Mesendoderm (in vitro differentiated cells): ENCODE measurements at regions not wholly inside any gene's neighbourhood (a gene's known extent, or its start where the extent isn't known, plus 50 kb on each side); places are given as distances from the start of the nearest gene placed in this dataset.

Experiments used
- DNase-seq: peaks from one replicate; pipeline ENCODE4 v3.0.0; 2013
- H2AK5ac ChIP-seq: 2 replicates; pipeline ENCODE4 v1.6.1; 2013; ENCODE audit warnings: low read length, inconsistent platforms
- H2BK120ac ChIP-seq: 2 replicates; pipeline ENCODE4 v1.6.1; 2013; ENCODE audit warnings: low read depth, mild to moderate bottlenecking, low read length, moderate library complexity, mixed read lengths
- H2BK15ac ChIP-seq: replicated peaks from 2 replicates; pipeline ENCODE4 v1.6.1; 2013; ENCODE audit warnings: low read depth, mild to moderate bottlenecking, moderate library complexity
- H2BK5ac ChIP-seq: 2 replicates; pipeline ENCODE4 v1.6.1; 2013; ENCODE audit warnings: low read length, inconsistent platforms
- H3K18ac ChIP-seq: 2 replicates; pipeline ENCODE4 v1.6.1; 2013; ENCODE audit warnings: mild to moderate bottlenecking, low read length, mixed read lengths
- H3K23ac ChIP-seq: one replicate; pipeline ENCODE4 v1.6.1; 2013; ENCODE audit warnings: low read length
- H3K27ac ChIP-seq: 2 replicates; pipeline ENCODE4 v1.5.1; 2013; ENCODE audit warnings: low read depth, mild to moderate bottlenecking, inconsistent platforms, low read length, moderate library complexity
- H3K27me3 ChIP-seq: 2 replicates; pipeline ENCODE4 v1.6.1; 2013; ENCODE audit warnings: low read length, control low read depth, mild to moderate bottlenecking, inconsistent platforms; ENCODE audit not compliant: insufficient read depth, poor library complexity
- H3K36me3 ChIP-seq: 2 replicates; pipeline ENCODE4 v1.6.1; 2013; ENCODE audit warnings: low read length, inconsistent platforms; ENCODE audit not compliant: control insufficient read depth, insufficient read depth
- H3K4ac ChIP-seq: one replicate; pipeline ENCODE4 v1.6.1; 2013; ENCODE audit warnings: low read depth, mild to moderate bottlenecking, low read length, moderate library complexity
- H3K4me1 ChIP-seq: 2 replicates; pipeline ENCODE4 v1.6.1; 2013; ENCODE audit warnings: low read depth, low read length, inconsistent platforms; ENCODE audit not compliant: control insufficient read depth
- H3K4me2 ChIP-seq: 2 replicates; pipeline ENCODE4 v1.6.1; 2013; ENCODE audit warnings: low read length
- H3K4me3 ChIP-seq: 2 replicates; pipeline ENCODE4 v1.5.1; 2013; ENCODE audit warnings: mild to moderate bottlenecking, low read length
- H3K56ac ChIP-seq: one replicate; pipeline ENCODE4 v1.6.1; 2013; ENCODE audit warnings: low read length
- H3K79me1 ChIP-seq: 2 replicates; pipeline ENCODE4 v1.6.1; 2013; ENCODE audit warnings: low read length, inconsistent platforms
- H3K79me2 ChIP-seq: 2 replicates; pipeline ENCODE4 v1.6.1; 2013; ENCODE audit warnings: mild to moderate bottlenecking, low read length; ENCODE audit not compliant: control insufficient read depth, insufficient read depth
- H3K9ac ChIP-seq: 2 replicates; pipeline ENCODE4 v1.6.1; 2013; ENCODE audit warnings: low read length, inconsistent platforms
- H4K5ac ChIP-seq: one replicate; pipeline ENCODE4 v1.6.1; 2013; ENCODE audit warnings: low read length
- H4K8ac ChIP-seq: one replicate; pipeline ENCODE4 v1.6.1; 2013; ENCODE audit warnings: low read depth, mild to moderate bottlenecking, control low read depth, low read length, moderate library complexity
- WGBS: extraction: QIAGEN DNeasy Blood & Tissue Kit; methylation state at CpG from one replicate; pipeline ENCODE4 v1.1.7; 2013; ENCODE audit warnings: low lambda C conversion rate, missing lambda C conversion rate; ENCODE audit not compliant: insufficient coverage; ENCODE audit errors: extremely low coverage; 5-methylcytosine and 5-hydroxymethylcytosine counted together

DNA sequence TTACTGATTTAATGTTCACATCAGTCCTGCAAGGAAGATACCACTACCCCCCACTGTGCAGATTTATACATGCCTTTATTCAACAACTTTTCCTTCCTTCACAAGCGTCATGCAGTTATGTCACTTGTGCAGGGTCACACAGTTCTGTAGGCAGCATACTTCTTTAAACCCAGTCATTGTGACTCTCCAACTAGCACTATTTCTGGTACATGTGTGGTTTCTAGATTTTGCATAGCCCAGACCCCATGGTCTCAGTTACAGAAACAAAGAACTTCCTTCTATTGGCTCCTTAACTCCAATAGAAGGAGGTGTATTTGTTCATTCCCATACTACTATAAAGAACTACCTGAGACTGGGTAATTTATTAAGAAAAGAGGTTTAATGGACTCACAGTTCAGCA is 333.1 kb downstream of the ZNF516 start:
- no peak overlapping the region for H2BK120ac ChIP-seq
- no peak overlapping the region for H3K18ac ChIP-seq
- H3K4ac ChIP-seq: no peak overlapping the region
- H3K79me2 ChIP-seq: no peaks in the 10 kb centered on the region
- no peak overlapping the region for H2BK5ac ChIP-seq
- no peak overlapping the region for H3K4me3 ChIP-seq
- H3K27me3 ChIP-seq: no peaks in the 10 kb centered on the region
- H4K5ac ChIP-seq: no peak overlapping the region
- no peaks in the 10 kb centered on the region for H3K36me3 ChIP-seq
- no CpG with 5 or more reads among the region's 1 CpG for WGBS
- no peak overlapping the region for H2AK5ac ChIP-seq
- H3K27ac ChIP-seq: no peak overlapping the region
- no peaks in the 10 kb centered on the region for H3K79me1 ChIP-seq
- H3K9ac ChIP-seq: no peak overlapping the region
- no peaks in the 10 kb centered on the region for H3K4me1 ChIP-seq
- no peak for DNase-seq
- H3K23ac ChIP-seq: no peak overlapping the region
- no peak overlapping the region for H3K4me2 ChIP-seq
- no peak overlapping the region for H3K56ac ChIP-seq
- H2BK15ac ChIP-seq: no peak overlapping the region
- no peak overlapping the region for H4K8ac ChIP-seq

DNA sequence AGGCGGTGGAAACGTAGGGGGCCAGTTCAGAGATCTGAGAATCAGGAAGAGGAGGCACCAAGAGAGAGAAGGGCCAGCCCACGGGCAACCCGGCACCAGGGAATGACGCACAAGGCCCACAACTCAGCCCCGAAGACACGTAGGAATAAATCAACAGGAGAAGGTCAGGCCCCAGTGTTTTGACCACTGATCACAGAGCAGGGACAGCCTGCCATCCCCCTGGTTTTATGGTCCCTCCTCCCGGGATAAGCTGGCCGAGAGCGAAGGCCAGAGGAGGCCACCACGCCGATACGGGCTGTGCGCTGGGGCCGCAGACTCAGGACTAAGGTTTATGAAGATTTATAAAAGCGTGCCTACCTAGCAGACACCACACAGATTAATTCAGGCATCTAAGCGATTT is 341.4 kb downstream of the ZNF516 start:
- no peaks in the 10 kb centered on the region for H3K4me1 ChIP-seq
- H3K27ac ChIP-seq: no peak overlapping the region
- H3K56ac ChIP-seq: no peak overlapping the region
- H2BK15ac ChIP-seq: no peak overlapping the region
- H3K4me3 ChIP-seq: no peak overlapping the region
- H3K4ac ChIP-seq: no peak overlapping the region
- no CpG with 5 or more reads among the region's 17 CpGs for WGBS
- no peak overlapping the region for H3K9ac ChIP-seq
- H2AK5ac ChIP-seq: no peak overlapping the region
- no peak overlapping the region for H4K5ac ChIP-seq
- no peak overlapping the region for H2BK5ac ChIP-seq
- DNase-seq: no peak
- H3K27me3 ChIP-seq: no peaks in the 10 kb centered on the region
- no peaks in the 10 kb centered on the region for H3K36me3 ChIP-seq
- no peak overlapping the region for H4K8ac ChIP-seq
- no peak overlapping the region for H3K18ac ChIP-seq
- no peak overlapping the region for H3K23ac ChIP-seq
- H2BK120ac ChIP-seq: no peak overlapping the region
- H3K79me1 ChIP-seq: no peaks in the 10 kb centered on the region
- H3K79me2 ChIP-seq: no peaks in the 10 kb centered on the region
- H3K4me2 ChIP-seq: no peak overlapping the region

DNA sequence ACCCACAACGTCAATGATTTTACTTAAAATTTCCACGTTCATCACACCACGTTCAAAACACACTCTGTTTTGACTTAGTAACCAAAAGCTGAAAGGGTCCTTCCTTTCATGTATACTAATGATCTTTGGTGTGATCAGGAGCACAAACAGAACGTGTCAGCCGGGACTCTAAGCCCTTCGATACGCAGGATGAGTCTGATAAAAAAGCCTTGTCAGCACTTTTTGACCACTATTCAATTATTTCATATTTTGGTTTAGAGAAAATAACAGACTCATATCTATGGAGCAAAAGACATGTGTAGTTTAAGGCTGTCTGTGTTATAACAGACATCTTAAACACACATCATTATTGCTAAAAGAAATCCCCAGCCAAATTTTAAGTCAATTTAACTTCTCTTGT is 345.3 kb downstream of the ZNF516 start:
- Histone ChIP-seq H3K27ac (no peak overlapping the region), H3K9ac (no peak overlapping the region), H3K18ac (no peak overlapping the region), H2BK120ac (no peak overlapping the region), H3K4me3 (no peak overlapping the region), H3K23ac (no peak overlapping the region), H3K56ac (no peak overlapping the region), H3K4me2 (no peak overlapping the region), H3K27me3 (no peaks in the 10 kb centered on the region), H4K8ac (no peak overlapping the region), H3K36me3 (no peaks in the 10 kb centered on the region), H3K79me2 (no peaks in the 10 kb centered on the region), H3K79me1 (no peaks in the 10 kb centered on the region), H2BK5ac (no peak overlapping the region), H2BK15ac (no peak overlapping the region), H4K5ac (no peak overlapping the region), H3K4ac (no peak overlapping the region), H2AK5ac (no peak overlapping the region), H3K4me1 (no peaks in the 10 kb centered on the region)
- no peak for DNase-seq
- WGBS: 100% methylated on average over 3 of the region's 7 CpGs

DNA sequence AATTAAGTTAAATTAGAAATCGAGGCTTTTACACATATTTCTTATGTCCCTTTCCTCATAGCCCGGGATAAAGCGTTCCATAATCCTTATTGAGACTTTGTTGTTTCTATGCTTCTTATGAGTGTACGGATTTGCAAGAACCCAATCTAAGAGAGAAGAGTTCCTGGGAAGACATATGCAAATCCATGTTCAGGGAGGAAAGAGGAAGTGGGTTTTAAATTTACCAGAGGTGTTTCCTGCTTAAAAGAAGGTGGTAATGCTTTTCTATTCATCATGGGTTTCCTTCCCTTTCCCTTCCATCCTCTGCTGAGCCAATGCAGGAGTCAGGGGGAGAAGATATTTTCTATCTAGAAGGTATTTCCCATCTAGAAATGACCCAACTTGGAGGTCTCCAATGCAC is 345.8 kb downstream of the ZNF516 start:
- Histone ChIP-seq H2AK5ac (no peak overlapping the region), H3K4me2 (no peak overlapping the region), H3K4me1 (no peaks in the 10 kb centered on the region), H3K56ac (no peak overlapping the region), H3K27ac (no peak overlapping the region), H3K4me3 (no peak overlapping the region), H3K79me1 (no peaks in the 10 kb centered on the region), H3K9ac (no peak overlapping the region), H3K18ac (no peak overlapping the region), H3K4ac (no peak overlapping the region), H3K79me2 (no peaks in the 10 kb centered on the region), H3K27me3 (no peaks in the 10 kb centered on the region), H3K36me3 (no peaks in the 10 kb centered on the region), H3K23ac (no peak overlapping the region), H4K5ac (no peak overlapping the region), H2BK5ac (no peak overlapping the region), H2BK15ac (no peak overlapping the region), H4K8ac (no peak overlapping the region), H2BK120ac (no peak overlapping the region)
- WGBS: no CpG with 5 or more reads among the region's 4 CpGs
- DNase-seq: no peak

DNA sequence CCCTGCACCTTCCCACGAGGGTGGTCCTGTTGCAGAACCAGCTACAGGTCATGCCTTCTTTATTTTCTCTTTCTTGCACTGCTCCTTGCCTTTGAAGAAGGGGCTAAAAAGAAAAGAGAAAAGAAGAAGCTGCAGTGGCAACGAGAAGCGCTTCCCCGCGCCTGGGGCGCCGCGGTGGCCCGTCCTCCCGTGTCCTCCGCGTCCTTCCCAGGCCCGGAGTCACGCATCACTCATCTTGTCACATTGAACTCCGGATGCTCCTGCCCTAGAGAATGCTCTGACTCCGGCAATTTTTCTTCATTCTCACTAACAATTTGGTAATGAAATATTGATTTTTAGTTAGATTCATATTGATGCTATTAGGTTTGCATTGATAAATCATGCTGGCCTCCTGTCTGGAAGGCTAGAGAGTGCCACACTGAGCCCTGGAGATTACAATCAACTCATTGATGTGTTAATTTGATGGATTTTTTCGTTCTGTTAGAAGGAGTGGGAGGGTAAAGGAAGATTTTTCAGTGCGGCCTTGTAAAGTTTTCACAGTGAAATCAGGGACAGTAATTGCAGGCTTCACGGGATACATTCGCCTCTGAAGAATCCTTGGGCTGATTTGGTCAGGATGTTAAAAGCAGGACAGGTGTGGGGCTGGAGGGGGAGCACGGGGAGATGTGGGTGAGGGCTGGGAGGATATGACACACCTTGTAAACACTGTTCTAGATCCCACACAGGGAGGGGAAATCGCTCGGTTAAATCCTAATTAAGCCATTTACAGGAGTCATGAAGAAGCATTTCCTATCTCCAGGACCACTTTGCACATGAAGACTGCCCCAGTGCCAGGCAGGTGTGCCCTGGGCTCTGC is 349.3 kb downstream of the ZNF516 start:
- H3K4me2 ChIP-seq: no peak overlapping the region
- no peak overlapping the region for H2BK15ac ChIP-seq
- WGBS: no CpG with 5 or more reads among the region's 23 CpGs
- no peak overlapping the region for H3K23ac ChIP-seq
- no peak for DNase-seq
- H4K5ac ChIP-seq: no peak overlapping the region
- no peak overlapping the region for H2AK5ac ChIP-seq
- H3K4me1 ChIP-seq: no peaks in the 10 kb centered on the region
- no peak overlapping the region for H4K8ac ChIP-seq
- no peak overlapping the region for H3K18ac ChIP-seq
- H3K79me2 ChIP-seq: no peaks in the 10 kb centered on the region
- no peaks in the 10 kb centered on the region for H3K79me1 ChIP-seq
- H3K36me3 ChIP-seq: no peaks in the 10 kb centered on the region
- no peak overlapping the region for H3K56ac ChIP-seq
- no peak overlapping the region for H3K4me3 ChIP-seq
- no peak overlapping the region for H3K4ac ChIP-seq
- H3K27me3 ChIP-seq: no peaks in the 10 kb centered on the region
- H3K27ac ChIP-seq: no peak overlapping the region
- H2BK120ac ChIP-seq: no peak overlapping the region
- H3K9ac ChIP-seq: no peak overlapping the region
- no peak overlapping the region for H2BK5ac ChIP-seq

DNA sequence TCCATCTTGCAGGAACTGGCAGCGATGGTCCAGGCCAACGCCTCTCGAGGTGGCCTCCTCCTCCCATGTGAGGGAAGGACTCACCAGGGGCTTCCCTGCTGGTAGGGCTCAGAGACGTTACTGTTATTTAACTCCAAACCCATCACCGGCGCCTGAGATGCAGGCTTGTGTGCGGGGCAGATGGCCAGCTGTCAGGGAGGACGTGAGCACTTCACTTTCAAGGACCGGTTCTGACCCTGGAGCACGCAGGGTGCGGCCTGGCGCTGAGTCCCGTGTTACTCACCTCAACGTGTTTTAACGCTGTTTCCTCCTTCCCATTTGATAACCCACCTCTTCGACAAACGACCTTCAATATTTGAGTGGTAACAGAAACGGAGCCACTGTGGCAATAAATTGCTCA is 350.2 kb downstream of the ZNF516 start:
- DNase-seq: no peak
- H2BK5ac ChIP-seq: no peak overlapping the region
- H3K79me1 ChIP-seq: no peaks in the 10 kb centered on the region
- H3K36me3 ChIP-seq: no peaks in the 10 kb centered on the region
- H2BK15ac ChIP-seq: no peak overlapping the region
- H3K56ac ChIP-seq: no peak overlapping the region
- no peaks in the 10 kb centered on the region for H3K79me2 ChIP-seq
- H3K27ac ChIP-seq: no peak overlapping the region
- H3K4me2 ChIP-seq: no peak overlapping the region
- H3K18ac ChIP-seq: no peak overlapping the region
- H3K9ac ChIP-seq: no peak overlapping the region
- H3K4me1 ChIP-seq: no peaks in the 10 kb centered on the region
- H4K8ac ChIP-seq: no peak overlapping the region
- no peak overlapping the region for H2BK120ac ChIP-seq
- no CpG with 5 or more reads among the region's 18 CpGs for WGBS
- no peak overlapping the region for H2AK5ac ChIP-seq
- no peak overlapping the region for H3K4ac ChIP-seq
- H4K5ac ChIP-seq: no peak overlapping the region
- no peak overlapping the region for H3K4me3 ChIP-seq
- H3K27me3 ChIP-seq: no peaks in the 10 kb centered on the region
- H3K23ac ChIP-seq: no peak overlapping the region
